Omental fat pad (tissue), 3 donors: ENCODE measurements at regions not wholly inside any gene's neighbourhood (a gene's known extent, or its start where the extent isn't known, plus 50 kb on each side); places are given as distances from the start of the nearest gene placed in this dataset.

Experiments
- ATAC-seq: fragments of 150-250 bp; one replicate; pipeline ENCODE4 v1.9.1; 2016; ENCODE audit warnings: mild to moderate bottlenecking, moderate library complexity; ENCODE audit not compliant: low FRiP score
- DNase-seq: peaks from one replicate; pipeline ENCODE4 v3.0.0-alpha.2; 2019; ENCODE audit warnings: low spot score
- TF ChIP-seq, protein P1 (sequence below), 3 donors: fragments of 450-650 bp; IDR thresholded peaks; one replicate each; pipeline ENCODE4 v1.5.1; 2016 to 2017; ENCODE audit warnings: antibody characterized with exemption in 3 of 3, mild to moderate bottlenecking in 3 of 3, moderate library complexity in 2 of 3

DNA sequence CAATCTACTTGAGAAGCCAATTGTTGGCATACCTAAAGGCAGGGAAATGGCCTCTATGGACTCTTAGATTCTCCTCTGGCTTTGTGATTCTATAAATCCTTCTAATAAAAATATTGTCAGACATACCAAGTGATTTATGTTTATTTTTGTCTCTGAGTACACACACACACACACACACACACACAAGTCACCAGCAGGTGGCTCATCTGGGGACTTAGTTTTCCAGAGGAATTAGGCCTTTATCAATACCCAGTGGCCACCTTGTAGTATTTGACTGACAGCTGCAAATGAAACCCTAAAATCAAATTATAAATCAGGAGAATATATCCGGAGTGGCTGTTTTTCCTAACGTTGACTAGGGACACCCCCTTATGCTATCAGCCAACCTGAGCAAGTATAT lies 258.5 kb downstream of the BRINP2 start:
- TF ChIP-seq, protein P1, sequence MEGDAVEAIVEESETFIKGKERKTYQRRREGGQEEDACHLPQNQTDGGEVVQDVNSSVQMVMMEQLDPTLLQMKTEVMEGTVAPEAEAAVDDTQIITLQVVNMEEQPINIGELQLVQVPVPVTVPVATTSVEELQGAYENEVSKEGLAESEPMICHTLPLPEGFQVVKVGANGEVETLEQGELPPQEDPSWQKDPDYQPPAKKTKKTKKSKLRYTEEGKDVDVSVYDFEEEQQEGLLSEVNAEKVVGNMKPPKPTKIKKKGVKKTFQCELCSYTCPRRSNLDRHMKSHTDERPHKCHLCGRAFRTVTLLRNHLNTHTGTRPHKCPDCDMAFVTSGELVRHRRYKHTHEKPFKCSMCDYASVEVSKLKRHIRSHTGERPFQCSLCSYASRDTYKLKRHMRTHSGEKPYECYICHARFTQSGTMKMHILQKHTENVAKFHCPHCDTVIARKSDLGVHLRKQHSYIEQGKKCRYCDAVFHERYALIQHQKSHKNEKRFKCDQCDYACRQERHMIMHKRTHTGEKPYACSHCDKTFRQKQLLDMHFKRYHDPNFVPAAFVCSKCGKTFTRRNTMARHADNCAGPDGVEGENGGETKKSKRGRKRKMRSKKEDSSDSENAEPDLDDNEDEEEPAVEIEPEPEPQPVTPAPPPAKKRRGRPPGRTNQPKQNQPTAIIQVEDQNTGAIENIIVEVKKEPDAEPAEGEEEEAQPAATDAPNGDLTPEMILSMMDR (IDR thresholded peaks at IDR 0.05), result no peak

DNA sequence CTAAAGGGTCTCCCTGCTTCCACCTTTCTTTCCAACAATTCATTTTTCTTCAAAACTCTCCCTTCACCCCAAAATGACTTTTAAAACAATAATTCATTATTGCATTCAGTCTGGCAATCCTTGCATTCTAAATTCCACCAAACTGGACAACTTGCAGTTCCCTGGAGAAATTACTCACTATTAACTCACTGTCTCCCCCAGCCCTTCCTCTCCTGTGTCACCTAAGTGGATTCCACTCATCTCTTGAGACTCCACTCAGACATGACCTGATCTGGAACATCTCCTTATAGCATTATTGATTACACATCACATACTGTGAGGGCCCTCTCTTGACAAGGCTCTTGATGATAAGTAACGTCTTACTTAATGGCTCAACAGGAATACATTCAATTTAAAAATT lies 257.1 kb downstream of the BRINP2 start:
- no peak for ATAC-seq
- TF ChIP-seq, protein P1 (IDR thresholded peaks at IDR 0.05), result no peak
- no peak for DNase-seq

More for the DNA sequence above, 258.5 kb downstream of the BRINP2 start:
- DNase-seq, result no peak
- no peak for ATAC-seq

- TF ChIP-seq, protein P1 (IDR thresholded peaks at IDR 0.05), result no peak
- DNase-seq (no peak), ATAC-seq (no peak)
These were observed 255.7 kb downstream of the BRINP2 start for GRCh38 chr1:177426497-177426896.

DNA sequence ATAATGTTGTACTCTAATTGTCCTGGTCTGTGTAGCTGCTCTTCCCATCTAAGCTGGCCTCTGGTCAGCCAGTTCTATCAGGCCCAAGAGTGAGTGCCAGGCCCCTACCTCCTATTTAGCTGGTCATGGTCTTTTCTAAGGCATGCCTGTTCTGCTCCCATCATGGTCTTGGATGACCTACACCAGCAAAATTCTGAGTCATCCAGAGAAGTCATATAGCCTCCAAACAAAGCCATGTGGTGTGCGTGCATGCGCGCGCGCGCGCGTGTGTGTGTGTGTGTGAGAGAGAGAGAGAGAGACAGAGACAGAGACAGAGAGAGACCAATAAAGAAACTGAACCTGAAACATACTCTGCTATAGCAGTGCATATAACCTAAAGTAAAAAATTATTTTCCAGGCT lies 254.4 kb downstream of the BRINP2 start:
- DNase-seq (no peak), ATAC-seq (no peak)
- TF ChIP-seq, protein P1 (IDR thresholded peaks at IDR 0.05), result no peak

DNA sequence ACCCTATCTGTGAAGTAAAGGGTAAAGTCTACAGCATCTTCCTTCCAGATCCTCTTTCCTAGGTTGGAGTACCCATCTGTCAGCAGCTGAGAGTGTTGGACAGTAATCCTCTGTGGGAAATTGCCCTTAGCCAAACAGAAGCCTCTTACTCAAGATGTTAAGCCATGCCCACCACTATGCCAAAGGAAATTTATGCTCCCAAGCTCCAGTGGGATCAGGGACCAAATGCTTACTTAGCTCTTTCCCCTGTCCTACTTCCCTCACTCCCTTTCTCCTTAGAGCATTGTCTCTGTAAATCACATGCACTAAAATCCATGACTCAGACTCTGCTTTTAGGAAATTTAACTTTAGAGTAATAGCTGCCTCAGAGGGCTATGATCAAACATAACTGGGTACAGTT lies 254.0 kb downstream of the BRINP2 start:
- DNase-seq (no peak), ATAC-seq (no peak)
- TF ChIP-seq, protein P1 (IDR thresholded peaks at IDR 0.05), result no peak

GRCh38 chr1:177423090-177423489 lies 252.3 kb downstream of the BRINP2 start:
- TF ChIP-seq, protein P1 (IDR thresholded peaks at IDR 0.05), result no peak
- DNase-seq, result no peak
- no peak for ATAC-seq

- no peak for ATAC-seq
- TF ChIP-seq, protein P1 (IDR thresholded peaks at IDR 0.05), result no peak
- no peak for DNase-seq
These were observed 243.3 kb downstream of the BRINP2 start for GRCh38 chr1:177413982-177414596.
